Neural progenitor cell (in vitro differentiated cells): ENCODE measurements at regions not wholly inside any gene's neighbourhood (a gene's known extent, or its start where the extent isn't known, plus 50 kb on each side); places are given as distances from the start of the nearest gene placed in this dataset.

Experiments
- DNase-seq: peaks from one replicate; pipeline ENCODE4 v3.0.0-alpha.2; 2016; ENCODE audit warnings: low spot score
- H2AFZ ChIP-seq: fragments of 200-600 bp; sonication (generic); replicated peaks from 2 replicates; pipeline ENCODE4 v1.6.1; 2016; ENCODE audit warnings: antibody characterized with exemption
- H3F3A ChIP-seq: fragments of 200-600 bp; sonication (generic); 2 replicates; pipeline ENCODE4 v1.6.1; 2016; ENCODE audit warnings: antibody characterized with exemption, low read depth
- H3K27ac ChIP-seq: fragments of 200-600 bp; sonication (generic); 2 replicates; pipeline ENCODE4 v1.5.1; 2016; ENCODE audit warnings: mild to moderate bottlenecking
- H3K27me3 ChIP-seq: fragments of 200-600 bp; sonication (generic); 2 replicates; pipeline ENCODE4 v1.6.1; 2016; ENCODE audit warnings: mild to moderate bottlenecking, moderate library complexity
- H3K36me3 ChIP-seq: fragments of 200-600 bp; sonication (generic); 2 replicates; pipeline ENCODE4 v1.5.1; 2016
- H3K4me1 ChIP-seq: fragments of 200-600 bp; sonication (generic); 2 replicates; pipeline ENCODE4 v1.6.1; 2016; ENCODE audit warnings: mixed run types
- H3K4me2 ChIP-seq: fragments of 200-600 bp; sonication (generic); 2 replicates; pipeline ENCODE4 v1.6.1; 2016
- H3K4me3 ChIP-seq: fragments of 200-600 bp; sonication (generic); 2 replicates; pipeline ENCODE4 v1.5.1; 2016
- H3K79me2 ChIP-seq: fragments of 200-600 bp; sonication (generic); 2 replicates; pipeline ENCODE4 v1.6.1; 2016; ENCODE audit warnings: low read depth
- H3K9ac ChIP-seq: fragments of 200-600 bp; sonication (generic); 2 replicates; pipeline ENCODE4 v1.6.1; 2016
- H3K9me3 ChIP-seq: fragments of 200-600 bp; sonication (generic); 2 replicates; pipeline ENCODE4 v1.5.1; 2016; ENCODE audit warnings: low read depth
- H4K20me1 ChIP-seq: fragments of 200-600 bp; sonication (generic); 2 replicates; pipeline ENCODE4 v1.6.1; 2016; ENCODE audit warnings: low read depth
- H3K27ac Mint-ChIP-seq: 3 replicates; pipeline ENCODE4 v1.8.0; 2021; ENCODE audit warnings: mixed read lengths
- H3K27me3 Mint-ChIP-seq: 2 replicates; pipeline ENCODE4 v1.8.0; 2022; ENCODE audit warnings: low read depth, mild to moderate bottlenecking, inconsistent platforms, moderate library complexity, mixed read lengths; ENCODE audit not compliant: insufficient read depth
- H3K36me3 Mint-ChIP-seq: 3 replicates; pipeline ENCODE4 v1.8.0; 2021; ENCODE audit warnings: mixed read lengths
- H3K4me1 Mint-ChIP-seq: 3 replicates; pipeline ENCODE4 v1.8.0; 2021; ENCODE audit warnings: mixed read lengths
- H3K4me3 Mint-ChIP-seq: 3 replicates; pipeline ENCODE4 v1.8.0; 2021; ENCODE audit warnings: mild to moderate bottlenecking, moderate library complexity, mixed read lengths
- H3K9me3 Mint-ChIP-seq: 3 replicates; pipeline ENCODE4 v1.8.0; 2020; ENCODE audit warnings: mixed read lengths
- EZH2 ChIP-seq: fragments of 200-600 bp; sonication (generic); IDR thresholded peaks from 2 replicates; pipeline ENCODE4 v1.6.1; 2017; ENCODE audit warnings: antibody characterized with exemption, mild to moderate bottlenecking, moderate library complexity
- EZH2phosphoT487 ChIP-seq: fragments of 200-600 bp; sonication (generic); IDR thresholded peaks from 2 replicates; pipeline ENCODE4 v1.6.1; 2017; ENCODE audit warnings: antibody characterized with exemption
- TF ChIP-seq, protein P1 (sequence below): fragments of 200-600 bp; sonication (generic); IDR thresholded peaks from 2 replicates; pipeline ENCODE4 v1.5.1; 2017; ENCODE audit warnings: antibody characterized with exemption, mild to moderate bottlenecking

DNA sequence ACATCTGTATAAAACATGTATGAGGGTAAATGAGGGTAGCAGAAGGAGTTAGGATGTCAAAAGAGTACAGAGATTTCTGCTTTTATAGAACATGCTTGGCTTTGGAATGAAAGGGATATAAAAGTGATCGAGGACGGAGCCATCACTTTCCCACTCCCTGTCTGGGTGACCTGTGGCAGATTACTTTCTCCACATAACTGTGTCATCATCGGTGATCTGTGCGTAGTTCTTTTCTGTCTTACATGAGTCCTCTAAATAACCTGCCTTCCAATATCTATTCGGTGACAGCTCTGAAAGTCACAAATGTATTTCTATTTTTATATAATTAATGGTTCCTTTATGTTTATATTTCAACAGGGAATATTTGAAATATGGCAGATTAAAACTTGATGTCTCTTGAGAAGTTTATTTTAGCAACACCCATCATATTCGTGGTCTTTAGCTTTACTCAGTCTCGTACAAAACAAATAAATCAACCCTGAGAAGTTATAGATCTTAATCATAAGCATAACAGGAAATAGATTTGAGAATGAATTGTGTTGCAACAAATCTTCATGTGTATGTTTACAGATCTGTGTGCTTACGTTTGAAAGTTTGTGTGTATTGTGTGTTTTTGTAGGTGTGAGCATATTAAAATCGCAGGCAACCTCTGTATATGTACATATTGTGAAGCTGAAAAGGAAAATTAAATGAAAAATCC lies 1094.3 kb downstream of the EFNB2 start:
- Histone ChIP-seq H3K4me2 (no peak overlapping the region), H3K79me2 (no peaks in the 10 kb centered on the region), H3K9ac (no peak overlapping the region), H2AFZ (no peak overlapping the region), H4K20me1 (no peaks in the 10 kb centered on the region), H3K4me3 (no peak overlapping the region), H3K9me3 (no peaks in the 10 kb centered on the region), H3F3A (no peaks in the 10 kb centered on the region), H3K27me3 (no peaks in the 10 kb centered on the region), H3K36me3 (no peaks in the 10 kb centered on the region), H3K4me1 (no peaks in the 10 kb centered on the region), H3K27ac (no peak overlapping the region)
- DNase-seq, result no peak
- Mint-ChIP-seq H3K4me1 (peaks cover 2% of the 10 kb centered on the region), H3K36me3 (no peaks in the 10 kb centered on the region), H3K27ac (no peak overlapping the region), H3K4me3 (no peak overlapping the region), H3K27me3 (peaks cover 2% of the 10 kb centered on the region), H3K9me3 (no peaks in the 10 kb centered on the region)
- TF ChIP-seq EZH2phosphoT487 (no peak), EZH2 (no peak)
- TF ChIP-seq, protein P1, sequence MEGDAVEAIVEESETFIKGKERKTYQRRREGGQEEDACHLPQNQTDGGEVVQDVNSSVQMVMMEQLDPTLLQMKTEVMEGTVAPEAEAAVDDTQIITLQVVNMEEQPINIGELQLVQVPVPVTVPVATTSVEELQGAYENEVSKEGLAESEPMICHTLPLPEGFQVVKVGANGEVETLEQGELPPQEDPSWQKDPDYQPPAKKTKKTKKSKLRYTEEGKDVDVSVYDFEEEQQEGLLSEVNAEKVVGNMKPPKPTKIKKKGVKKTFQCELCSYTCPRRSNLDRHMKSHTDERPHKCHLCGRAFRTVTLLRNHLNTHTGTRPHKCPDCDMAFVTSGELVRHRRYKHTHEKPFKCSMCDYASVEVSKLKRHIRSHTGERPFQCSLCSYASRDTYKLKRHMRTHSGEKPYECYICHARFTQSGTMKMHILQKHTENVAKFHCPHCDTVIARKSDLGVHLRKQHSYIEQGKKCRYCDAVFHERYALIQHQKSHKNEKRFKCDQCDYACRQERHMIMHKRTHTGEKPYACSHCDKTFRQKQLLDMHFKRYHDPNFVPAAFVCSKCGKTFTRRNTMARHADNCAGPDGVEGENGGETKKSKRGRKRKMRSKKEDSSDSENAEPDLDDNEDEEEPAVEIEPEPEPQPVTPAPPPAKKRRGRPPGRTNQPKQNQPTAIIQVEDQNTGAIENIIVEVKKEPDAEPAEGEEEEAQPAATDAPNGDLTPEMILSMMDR, result no peak

DNA sequence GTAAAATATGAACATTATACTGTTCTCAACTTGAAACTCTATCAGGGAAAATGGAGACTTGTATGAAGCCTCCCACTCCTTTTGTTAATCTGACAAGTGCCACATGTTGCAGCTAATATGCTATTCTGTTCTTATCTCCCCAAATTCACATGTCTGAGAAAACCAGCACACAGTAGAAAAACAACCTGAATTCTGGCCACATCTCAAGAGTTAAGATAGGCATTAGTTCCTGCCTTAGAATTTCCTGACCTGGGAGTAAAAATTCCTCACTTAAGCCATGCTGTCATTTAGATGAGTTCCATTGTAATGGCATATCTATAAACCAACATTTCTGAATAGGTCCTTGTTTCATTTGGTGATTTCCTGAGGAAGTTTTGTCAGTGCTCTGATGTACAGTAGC lies 1098.5 kb downstream of the EFNB2 start:
- Histone ChIP-seq H3K9me3 (no peaks in the 10 kb centered on the region), H3K36me3 (no peaks in the 10 kb centered on the region), H3K27me3 (no peaks in the 10 kb centered on the region), H3K27ac (no peak overlapping the region), H3K4me2 (no peak overlapping the region), H3K79me2 (no peaks in the 10 kb centered on the region), H3K4me3 (no peak overlapping the region), H3K9ac (no peak overlapping the region), H4K20me1 (no peaks in the 10 kb centered on the region), H3K4me1 (no peaks in the 10 kb centered on the region), H3F3A (no peaks in the 10 kb centered on the region), H2AFZ (no peak overlapping the region)
- Mint-ChIP-seq H3K4me1 (peaks cover 4% of the 10 kb centered on the region), H3K9me3 (no peaks in the 10 kb centered on the region), H3K36me3 (no peaks in the 10 kb centered on the region), H3K27ac (no peak overlapping the region), H3K4me3 (no peak overlapping the region), H3K27me3 (peaks cover 2% of the 10 kb centered on the region)
- no peak for DNase-seq
- no peak for TF ChIP-seq EZH2
- no peak for TF ChIP-seq EZH2phosphoT487
- TF ChIP-seq, protein P1, result no peak

DNA sequence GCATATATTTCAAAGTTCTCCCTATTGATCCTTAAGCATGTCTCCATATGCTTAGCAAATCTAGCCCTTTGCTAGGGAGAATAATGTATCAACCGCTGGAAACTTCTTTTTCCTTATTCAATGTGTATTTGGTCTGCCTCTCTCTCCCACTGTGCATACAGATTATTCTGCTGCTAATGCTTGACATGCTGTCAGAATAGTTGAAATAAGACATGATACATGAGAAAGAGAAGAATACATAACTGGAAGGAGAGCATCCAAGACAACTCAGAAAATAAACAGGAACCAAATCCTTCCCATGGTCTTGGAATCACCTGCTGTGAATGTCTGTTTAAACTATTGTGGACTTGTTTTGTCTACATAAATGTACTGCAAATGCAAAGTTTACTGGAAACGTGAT lies 1103.0 kb downstream of the EFNB2 start:
- H3K4me1 Mint-ChIP-seq, result peaks cover 4% of the 10 kb centered on the region

More for the DNA sequence above, 1103.0 kb downstream of the EFNB2 start:
- H3K9me3 Mint-ChIP-seq, result no peaks in the 10 kb centered on the region
- H2AFZ ChIP-seq, result no peak overlapping the region
- TF ChIP-seq EZH2phosphoT487 (no peak), EZH2 (no peak)
- TF ChIP-seq, protein P1, result no peak
- no peaks in the 10 kb centered on the region for H3K9me3 ChIP-seq
- no peaks in the 10 kb centered on the region for H3K27me3 Mint-ChIP-seq
- no peaks in the 10 kb centered on the region for H3K27me3 ChIP-seq
- H3K27ac Mint-ChIP-seq, result no peak overlapping the region
- H3K79me2 ChIP-seq, result no peaks in the 10 kb centered on the region
- H3K27ac ChIP-seq, result no peak overlapping the region
- no peaks in the 10 kb centered on the region for H3F3A ChIP-seq
- H3K4me3 ChIP-seq, result no peak overlapping the region
- no peaks in the 10 kb centered on the region for H3K4me1 ChIP-seq
- H3K4me3 Mint-ChIP-seq, result no peak overlapping the region
- no peaks in the 10 kb centered on the region for H4K20me1 ChIP-seq
- DNase-seq, result no peak
- no peaks in the 10 kb centered on the region for H3K36me3 ChIP-seq
- no peaks in the 10 kb centered on the region for H3K36me3 Mint-ChIP-seq
- H3K4me2 ChIP-seq, result no peak overlapping the region
- no peak overlapping the region for H3K9ac ChIP-seq
